H1 (cell line): ENCODE measurements at regions not wholly inside any gene's neighbourhood (a gene's known extent, or its start where the extent isn't known, plus 50 kb on each side); places are given as distances from the start of the nearest gene placed in this dataset.
A peak's percentile ranks its signal among the peaks of the same experiment; 100 is the strongest.

Experiments
- CTCF ChIA-PET: fragments of 300-600 bp; sonication (Branson Sonifier 250); formaldehyde crosslinking; loops from one replicate; lab custom pipeline; 2021; ENCODE audit not compliant: partially characterized antibody; lab: Charles Lee
- POLR2A ChIA-PET: fragments of 300-600 bp; sonication (Branson Sonifier 250); formaldehyde crosslinking; loops from one replicate; lab custom pipeline; 2021; ENCODE audit warnings: inconsistent platforms; ENCODE audit not compliant: partially characterized antibody; lab: Charles Lee
- DNase-seq, 2 experiments: peaks; one replicate each; pipeline versions ENCODE4 v3.0.0 to v3.0.0-alpha.2; 2010 to 2022; ENCODE audit warnings: low spot score in 2 of 2, low read depth in 1 of 2, mixed read lengths in 1 of 2
- FAIRE-seq: peaks from 2 replicates; lab custom pipeline; 2011; peaks lifted over from hg19 to GRCh38; lab: Jason Lieb, UNC
- H2AFZ ChIP-seq: 2 replicates; pipeline ENCODE4 v1.8.1; 2012; ENCODE audit warnings: low read length, inconsistent platforms
- H2AK5ac ChIP-seq: 2 replicates; pipeline ENCODE4 v1.6.1; 2013; ENCODE audit warnings: low read depth, low read length
- H2BK120ac ChIP-seq: replicated peaks from 2 replicates; pipeline ENCODE3; 2013; ENCODE audit warnings: low read depth, low read length, inconsistent platforms
- H2BK12ac ChIP-seq: 2 replicates; pipeline ENCODE4 v1.6.1; 2013; ENCODE audit warnings: low read depth, low read length
- H2BK15ac ChIP-seq: 2 replicates; pipeline ENCODE4 v1.6.1; 2013; ENCODE audit warnings: low read length
- H2BK20ac ChIP-seq: 2 replicates; pipeline ENCODE4 v1.6.1; 2013; ENCODE audit warnings: low read length
- H2BK5ac ChIP-seq: 2 replicates; pipeline ENCODE4 v1.6.1; 2013; ENCODE audit warnings: low read depth, low read length
- H3K14ac ChIP-seq: 2 replicates; pipeline ENCODE4 v1.6.1; 2013; ENCODE audit warnings: inconsistent platforms; ENCODE audit not compliant: insufficient read length
- H3K18ac ChIP-seq: 2 replicates; pipeline ENCODE4 v1.6.1; 2013; ENCODE audit warnings: low read length; ENCODE audit errors: extremely low read depth
- H3K23ac ChIP-seq: 2 replicates; pipeline ENCODE4 v1.6.1; 2013; ENCODE audit warnings: inconsistent platforms; ENCODE audit not compliant: insufficient read length
- H3K23me2 ChIP-seq: 2 replicates; pipeline ENCODE4 v1.6.1; 2013; ENCODE audit warnings: low read depth, low read length
- H3K27ac ChIP-seq: 2 replicates; pipeline ENCODE4 v1.6.1; 2011; ENCODE audit warnings: low read depth, low read length, inconsistent platforms
- H3K27me3 ChIP-seq, 4 experiments: replicated peaks in 1 of 4; 1 replicate in 1 of 4; 2 replicates in 3 of 4; pipeline versions ENCODE4 v1.6.1 to v1.8.1; 2011 to 2013; ENCODE audit warnings: low read length in 3 of 4, mild to moderate bottlenecking in 3 of 4, inconsistent platforms in 2 of 4, mixed read lengths in 2 of 4, moderate library complexity in 1 of 4; ENCODE audit not compliant: control insufficient read depth in 3 of 4, insufficient read depth in 3 of 4; ENCODE audit errors: extremely low read depth in 1 of 4
- H3K36me3 ChIP-seq, 4 experiments: 2 replicates each; pipeline versions ENCODE4 v1.6.1 to v1.8.1; 2011 to 2013; ENCODE audit warnings: mild to moderate bottlenecking in 4 of 4, low read length in 3 of 4, moderate library complexity in 2 of 4, control low read depth in 1 of 4, inconsistent platforms in 1 of 4; ENCODE audit not compliant: insufficient read depth in 4 of 4, control insufficient read depth in 2 of 4
- H3K4ac ChIP-seq: replicated peaks from 2 replicates; pipeline ENCODE3; 2013; ENCODE audit warnings: low read length, low read depth, mixed read lengths, inconsistent platforms; ENCODE audit not compliant: insufficient read length
- H3K4me1 ChIP-seq, 4 experiments: replicated peaks in 1 of 4; 1 replicate in 1 of 4; 2 replicates in 3 of 4; pipeline versions ENCODE4 v1.6.1 to v1.8.1; 2011 to 2013; ENCODE audit warnings: low read length in 3 of 4, inconsistent platforms in 2 of 4, mixed read lengths in 1 of 4; ENCODE audit not compliant: insufficient read depth in 4 of 4, control insufficient read depth in 3 of 4
- H3K4me2 ChIP-seq, 2 experiments: 2 replicates each; pipeline versions ENCODE4 v1.6.1 to v1.8.1; 2011 to 2013; ENCODE audit warnings: low read depth in 2 of 2, low read length in 2 of 2, control low read depth in 1 of 2, inconsistent platforms in 1 of 2, mild to moderate bottlenecking in 1 of 2; ENCODE audit not compliant: insufficient read depth in 1 of 2
- H3K4me3 ChIP-seq, 4 experiments: fragments of 200-600, 300-600 bp in 1 of 4; sonication (generic), shearing (Covaris generic), sonication (Bioruptor Twin) in 1 of 4; 2 replicates each; pipeline versions ENCODE4 v1.5.1 to v1.8.1; 2011 to 2016; ENCODE audit warnings: low read length in 4 of 4, low read depth in 3 of 4, control low read depth in 2 of 4, inconsistent platforms in 2 of 4, mild to moderate bottlenecking in 2 of 4, mixed read lengths in 1 of 4, moderate library complexity in 1 of 4; ENCODE audit not compliant: insufficient read depth in 2 of 4; ENCODE audit errors: extremely low read depth in 1 of 4
- H3K56ac ChIP-seq: replicated peaks from 2 replicates; pipeline ENCODE3; 2013; ENCODE audit warnings: low read depth, mild to moderate bottlenecking, mixed read lengths, low read length, inconsistent platforms; ENCODE audit not compliant: insufficient read length
- H3K79me1 ChIP-seq: 2 replicates; pipeline ENCODE4 v1.6.1; 2013; ENCODE audit warnings: low read depth, low read length, control low read depth
- H3K79me2 ChIP-seq, 2 experiments: 2 replicates each; pipeline versions ENCODE4 v1.6.1 to v1.8.1; 2012 to 2013; ENCODE audit warnings: low read length in 2 of 2, mild to moderate bottlenecking in 2 of 2, inconsistent platforms in 1 of 2; ENCODE audit not compliant: insufficient read depth in 2 of 2, control insufficient read depth in 1 of 2
- H3K9ac ChIP-seq, 4 experiments: replicated peaks in 1 of 4; 1 replicate in 1 of 4; 2 replicates in 3 of 4; pipeline versions ENCODE4 v1.6.1 to v1.8.1; 2011 to 2013; ENCODE audit warnings: low read depth in 3 of 4, low read length in 3 of 4, control low read depth in 2 of 4, mild to moderate bottlenecking in 2 of 4, moderate library complexity in 2 of 4, inconsistent platforms in 1 of 4; ENCODE audit errors: extremely low read depth in 1 of 4
- H3K9me3 ChIP-seq, 2 experiments: 2 replicates each; pipeline versions ENCODE4 v1.6.1 to v1.8.1; 2012 to 2013; ENCODE audit warnings: mild to moderate bottlenecking in 2 of 2, moderate library complexity in 2 of 2, control low read depth in 1 of 2, inconsistent platforms in 1 of 2, low read depth in 1 of 2, low read length in 1 of 2, mixed read lengths in 1 of 2; ENCODE audit not compliant: insufficient read depth in 2 of 2
- H4K20me1 ChIP-seq, 2 experiments: replicated peaks in 1 of 2; 2 replicates each; pipeline versions ENCODE3 to v1.8.1; 2011 to 2013; ENCODE audit warnings: inconsistent platforms in 2 of 2, low read length in 2 of 2, mild to moderate bottlenecking in 1 of 2; ENCODE audit not compliant: insufficient read depth in 2 of 2, control insufficient read depth in 1 of 2
- H4K5ac ChIP-seq: 2 replicates; pipeline ENCODE4 v1.6.1; 2013; ENCODE audit warnings: low read length, low read depth, mixed read lengths, inconsistent platforms; ENCODE audit not compliant: insufficient read length
- H4K8ac ChIP-seq: 2 replicates; pipeline ENCODE4 v1.8.0; 2013; ENCODE audit warnings: mild to moderate bottlenecking, moderate library complexity, low read length, inconsistent platforms; ENCODE audit not compliant: insufficient read depth; ENCODE audit errors: extremely low read depth
- H4K91ac ChIP-seq: replicated peaks from 2 replicates; pipeline ENCODE3; 2013; ENCODE audit warnings: low read length, mixed read lengths, inconsistent platforms; ENCODE audit not compliant: insufficient read length
- ATF3 ChIP-seq: IDR thresholded peaks from 2 replicates; pipeline ENCODE4 v1.6.1; 2011; ENCODE audit warnings: low read depth, mild to moderate bottlenecking, low read length; ENCODE audit not compliant: insufficient read depth
- CHD1 ChIP-seq: IDR thresholded peaks from 2 replicates; pipeline ENCODE4 v1.6.1; 2012; ENCODE audit warnings: low read depth, low read length, improper control_type of control experiment
- CHD2 ChIP-seq: IDR thresholded peaks from 2 replicates; pipeline ENCODE4 v1.6.1; 2012; ENCODE audit warnings: low read length, improper control_type of control experiment
- CTCF ChIP-seq, 3 experiments: IDR thresholded peaks; 1 replicate in 2 of 3; 2 replicates in 1 of 3; pipeline versions ENCODE4 v1.5.1 to v1.6.1; 2011; ENCODE audit warnings: low read length in 3 of 3, mild to moderate bottlenecking in 3 of 3, inconsistent platforms in 2 of 3, low read depth in 1 of 3, moderate library complexity in 1 of 3; ENCODE audit not compliant: insufficient read depth in 1 of 3; ENCODE audit errors: control extremely low read depth in 1 of 3
- NRF1 ChIP-seq: IDR thresholded peaks from 2 replicates; pipeline ENCODE4 v1.6.1; 2011; ENCODE audit warnings: mild to moderate bottlenecking, low read depth, low read length, improper control_type of control experiment
- POLR2AphosphoS5 ChIP-seq: IDR thresholded peaks from 2 replicates; pipeline ENCODE4 v1.6.1; 2011; ENCODE audit warnings: low read depth, low read length
- SAP30 ChIP-seq: fragments of 300-600 bp; sonication (generic); IDR thresholded peaks from 2 replicates; pipeline ENCODE4 v1.7.1; 2012; ENCODE audit warnings: low read length, moderate library complexity, mild to moderate bottlenecking, inconsistent platforms; ENCODE audit not compliant: insufficient read depth, insufficient replicate concordance
- SIX5 ChIP-seq: IDR thresholded peaks from 2 replicates; pipeline ENCODE4 v1.6.1; 2011; ENCODE audit warnings: mild to moderate bottlenecking, low read depth, low read length
- SRF ChIP-seq: IDR thresholded peaks from 2 replicates; pipeline ENCODE4 v1.6.1; 2011; ENCODE audit warnings: mild to moderate bottlenecking, low read depth, low read length, moderate library complexity
- TCF12 ChIP-seq: IDR thresholded peaks from 2 replicates; pipeline ENCODE4 v1.6.1; 2011; ENCODE audit warnings: low read depth, mild to moderate bottlenecking, low read length
- TEAD4 ChIP-seq: IDR thresholded peaks from 2 replicates; pipeline ENCODE4 v1.6.1; 2012; ENCODE audit warnings: low read depth, low read length, inconsistent platforms, mixed read lengths
- WGBS, 2 experiments: shearing (Covaris generic) in 1 of 2; methylation state at CpG; one replicate each; pipeline versions ENCODE4 v1.1.6 to v1.1.7; 2013 to 2015; ENCODE audit warnings: low lambda C conversion rate in 2 of 2, mixed read lengths in 2 of 2, inconsistent platforms in 1 of 2, low coverage in 1 of 2, missing lambda C conversion rate in 1 of 2; ENCODE audit not compliant: insufficient replicate concordance in 2 of 2, insufficient coverage in 1 of 2, insufficient read length in 1 of 2; ENCODE audit errors: extremely low coverage in 1 of 2, missing lambda C conversion rate in 1 of 2; 5-methylcytosine and 5-hydroxymethylcytosine counted together

GRCh38 chr12:66803930-66804329, 125.1 kb upstream of the GRIP1 start:
- WGBS, 2 experiments = 40% methylated on average over 14 of the region's 14 CpGs; no CpG with 5 or more reads in 1 of the 2 experiments
- Histone ChIP-seq H2BK120ac (no peak overlapping the region), H2AK5ac (no peak overlapping the region), H2BK15ac (no peak overlapping the region), H4K5ac (no peak overlapping the region), H2BK12ac (no peak overlapping the region), H2BK20ac (no peak overlapping the region), H3K56ac (no peak overlapping the region), H3K79me2 (no peaks in the 10 kb centered on the region), H3K4me3 (peak overlapping the region in 1 of 4 experiments; percentile 30; a peak in 2 of 8 replicates), H3K4me2 (peak overlapping the region; percentile 39 to 48), H4K20me1 (peaks cover 0 to 2% of the 10 kb centered on the region in 2 experiments), H2BK5ac (no peak overlapping the region), H3K79me1 (no peaks in the 10 kb centered on the region), H3K14ac (no peak overlapping the region), H3K23me2 (no peaks in the 10 kb centered on the region), H4K91ac (no peak overlapping the region), H3K36me3 (no peaks in the 10 kb centered on the region), H3K9me3 (no peaks in the 10 kb centered on the region), H3K18ac (no peak overlapping the region), H3K27ac (no peak overlapping the region), H4K8ac (no peak overlapping the region), H3K23ac (no peak overlapping the region), H3K27me3 (no peaks in the 10 kb centered on the region), H3K4me1 (peaks cover 0 to 16% (median 5%) of the 10 kb centered on the region in 4 experiments), H3K9ac (no peak overlapping the region), H2AFZ (no peak overlapping the region), H3K4ac (no peak overlapping the region)
- no peak for DNase-seq
- FAIRE-seq = no peak
- ChIA-PET POLR2A (no interaction called here), CTCF (no interaction called here)
- TF ChIP-seq CTCF (IDR thresholded peaks at IDR 0.05; ENCODE audit: control extremely low read depth in 1 of 3, insufficient read depth in 1 of 3, low read depth in 1 of 3, low read length in 3 of 3) (no peak), POLR2AphosphoS5 (no peak), NRF1 (no peak), CHD1 (no peak), TEAD4 (no peak), ATF3 (no peak), SAP30 (no peak), TCF12 (no peak), SIX5 (no peak), CHD2 (no peak), SRF (no peak)
